Gastrocnemius medialis (tissue), 4 donors: ENCODE measurements at regions not wholly inside any gene's neighbourhood (a gene's known extent, or its start where the extent isn't known, plus 50 kb on each side); places are given as distances from the start of the nearest gene placed in this dataset.

ENCODE experiments used
- ATAC-seq, 2 donors: fragments of 150-250 bp; one replicate each; pipeline ENCODE4 v1.9.1; 2016
- DNase-seq, 2 donors: peaks; one replicate each; pipeline ENCODE4 v3.0.0-alpha.2; 2019
- H3K27ac ChIP-seq, 4 donors: fragments of 200-600 bp; sonication (generic); 1 replicate in 1 of 4; 2 replicates in 3 of 4; pipeline ENCODE4 v1.5.1; 2016 to 2018; ENCODE audit warnings: mild to moderate bottlenecking in 2 of 4, moderate library complexity in 1 of 4
- H3K27me3 ChIP-seq, 3 donors: fragments of 200-600 bp; sonication (generic) in 2 of 3; 1 replicate in 1 of 3; 2 replicates in 2 of 3; pipeline versions ENCODE4 v1.5.1 to v1.6.0; 2016 to 2019; ENCODE audit warnings: mild to moderate bottlenecking in 1 of 3, moderate library complexity in 1 of 3
- H3K36me3 ChIP-seq, 2 donors: fragments of 200-600 bp; sonication (generic) in 1 of 2; one replicate each; pipeline ENCODE4 v1.5.1; 2017 to 2018
- H3K4me1 ChIP-seq, 2 donors: fragments of 200-600 bp; sonication (generic) in 1 of 2; one replicate each; pipeline ENCODE4 v1.5.1; 2016 to 2017; ENCODE audit warnings: mild to moderate bottlenecking in 2 of 2
- H3K4me3 ChIP-seq, 4 donors: fragments of 200-600 bp; sonication (generic) in 3 of 4; 1 replicate in 1 of 4; 2 replicates in 3 of 4; pipeline ENCODE4 v1.5.1; 2016 to 2019; ENCODE audit warnings: mild to moderate bottlenecking in 2 of 4
- H3K9me3 ChIP-seq, 3 donors: fragments of 200-600 bp; sonication (generic) in 2 of 3; 1 replicate in 1 of 3; 2 replicates in 2 of 3; pipeline ENCODE4 v1.5.1; 2016 to 2019
- CTCF ChIP-seq, 5 experiments: fragments of 450-650 bp in 3 of 5; fragments of 200-600 bp in 2 of 5; sonication (generic) in 2 of 5; IDR thresholded peaks in 4 of 5; conservative IDR thresholded peaks in 1 of 5; 1 replicate in 4 of 5; 2 replicates in 1 of 5; pipeline ENCODE4 v1.5.1; 2016 to 2019; ENCODE audit warnings: antibody characterized with exemption in 5 of 5, mild to moderate bottlenecking in 3 of 5, moderate library complexity in 3 of 5
- POLR2A ChIP-seq, 2 donors: fragments of 450-650 bp; IDR thresholded peaks; one replicate each; pipeline ENCODE4 v1.6.1; 2017; ENCODE audit warnings: antibody characterized with exemption in 2 of 2, mild to moderate bottlenecking in 2 of 2, moderate library complexity in 2 of 2
- in situ Hi-C, 4 donors: fragments of 200-750 bp; cut with MboI; loops; one replicate each; pipeline versions ENCODE4 v1.15.0 to v1.8.0; 2017; ENCODE audit warnings: low sequenced_read_pairs in 4 of 4
- intact Hi-C: fragments of 100-400 bp; cut with DNase I; formaldehyde crosslinking; loops from one replicate; pipeline ENCODE4 v1.15.1; 2023; ENCODE audit warnings: low total_unique reads

GRCh38 chr13:39107561-39107960, 69.3 kb downstream of the NHLRC3 start:
- H3K36me3 ChIP-seq = no peaks in the 10 kb centered on the region
- in situ Hi-C loops = no loop called here
- intact Hi-C loops = no loop called here
- no peak overlapping the region for H3K27ac ChIP-seq
- TF ChIP-seq POLR2A (IDR thresholded peaks at IDR 0.05) = no peak
- TF ChIP-seq CTCF (IDR thresholded peaks at IDR 0.05 in 4 of 5, conservative IDR thresholded peaks at IDR 0.05 in 1 of 5) = no peak
- no peaks in the 10 kb centered on the region for H3K27me3 ChIP-seq
- H3K4me1 ChIP-seq = no peaks in the 10 kb centered on the region
- DNase-seq (no peak), ATAC-seq (no peak)
- H3K9me3 ChIP-seq = no peaks in the 10 kb centered on the region
- no peak overlapping the region for H3K4me3 ChIP-seq

GRCh38 chr13:39108783-39109182, 70.5 kb downstream of the NHLRC3 start:
- no peak overlapping the region for H3K4me3 ChIP-seq
- DNase-seq = no peak
- no peaks in the 10 kb centered on the region for H3K4me1 ChIP-seq
- intact Hi-C loops (no loop called here), in situ Hi-C loops (no loop called here)
- TF ChIP-seq POLR2A (IDR thresholded peaks at IDR 0.05) (no peak), CTCF (IDR thresholded peaks at IDR 0.05 in 4 of 5, conservative IDR thresholded peaks at IDR 0.05 in 1 of 5) (no peak)
- H3K27me3 ChIP-seq = no peaks in the 10 kb centered on the region
- no peaks in the 10 kb centered on the region for H3K9me3 ChIP-seq
- no peak for ATAC-seq
- no peaks in the 10 kb centered on the region for H3K36me3 ChIP-seq
- H3K27ac ChIP-seq = no peak overlapping the region

- Histone ChIP-seq H3K27me3 (no peaks in the 10 kb centered on the region), H3K4me1 (no peaks in the 10 kb centered on the region), H3K36me3 (no peaks in the 10 kb centered on the region), H3K4me3 (no peak overlapping the region), H3K27ac (no peak overlapping the region), H3K9me3 (no peaks in the 10 kb centered on the region)
- TF ChIP-seq CTCF (IDR thresholded peaks at IDR 0.05 in 4 of 5, conservative IDR thresholded peaks at IDR 0.05 in 1 of 5) (no peak), POLR2A (IDR thresholded peaks at IDR 0.05) (no peak)
- no peak for DNase-seq
- in situ Hi-C loops = no loop called here
- intact Hi-C loops = no loop called here
- ATAC-seq = no peak
Observed at GRCh38 chr13:39110518-39111097, 72.4 kb downstream of the NHLRC3 start.

GRCh38 chr13:39111145-39111544, 72.9 kb downstream of the NHLRC3 start:
- no peak overlapping the region for H3K4me3 ChIP-seq
- no peak for DNase-seq
- TF ChIP-seq POLR2A (IDR thresholded peaks at IDR 0.05) (no peak), CTCF (IDR thresholded peaks at IDR 0.05 in 4 of 5, conservative IDR thresholded peaks at IDR 0.05 in 1 of 5) (no peak)
- ATAC-seq = no peak
- H3K4me1 ChIP-seq = no peaks in the 10 kb centered on the region
- no peaks in the 10 kb centered on the region for H3K9me3 ChIP-seq
- intact Hi-C loops = no loop called here
- H3K27ac ChIP-seq = no peak overlapping the region
- in situ Hi-C loops = no loop called here
- H3K27me3 ChIP-seq = no peaks in the 10 kb centered on the region
- no peaks in the 10 kb centered on the region for H3K36me3 ChIP-seq

- H3K27ac ChIP-seq = no peak overlapping the region
- no peak overlapping the region for H3K4me3 ChIP-seq
- DNase-seq = no peak
- in situ Hi-C loops (no loop called here), intact Hi-C loops (no loop called here)
- H3K4me1 ChIP-seq = no peaks in the 10 kb centered on the region
- no peaks in the 10 kb centered on the region for H3K27me3 ChIP-seq
- no peaks in the 10 kb centered on the region for H3K36me3 ChIP-seq
- TF ChIP-seq POLR2A (IDR thresholded peaks at IDR 0.05) (no peak), CTCF (IDR thresholded peaks at IDR 0.05 in 4 of 5, conservative IDR thresholded peaks at IDR 0.05 in 1 of 5) (no peak)
- H3K9me3 ChIP-seq = no peaks in the 10 kb centered on the region
- no peak for ATAC-seq
Observed at GRCh38 chr13:39119422-39119821, 81.2 kb downstream of the NHLRC3 start.
